ENCODE measurements at regions not wholly inside any gene's neighbourhood (a gene's known extent, or its start where the extent isn't known, plus 50 kb on each side); places are given as distances from the start of the nearest gene placed in this dataset.

GRCh38 chr6:3587660-3588059 lies 130.8 kb upstream of the SLC22A23 start:
- Mint-ChIP-seq H3K36me3 (ENCODE audit: insufficient read depth) (no peaks in the 10 kb centered on the region), H3K27ac (no peak overlapping the region), H3K9me3 (no peaks in the 10 kb centered on the region), H3K27me3 (peaks cover 41 to 43% of the 10 kb centered on the region in 2 donors), H3K4me3 (no peak overlapping the region), H3K4me1 (ENCODE audit: low read depth in 2 of 2) (no peaks in the 10 kb centered on the region)
- DNase-seq (no peak), ATAC-seq (replicated peaks) (no peak)

DNA sequence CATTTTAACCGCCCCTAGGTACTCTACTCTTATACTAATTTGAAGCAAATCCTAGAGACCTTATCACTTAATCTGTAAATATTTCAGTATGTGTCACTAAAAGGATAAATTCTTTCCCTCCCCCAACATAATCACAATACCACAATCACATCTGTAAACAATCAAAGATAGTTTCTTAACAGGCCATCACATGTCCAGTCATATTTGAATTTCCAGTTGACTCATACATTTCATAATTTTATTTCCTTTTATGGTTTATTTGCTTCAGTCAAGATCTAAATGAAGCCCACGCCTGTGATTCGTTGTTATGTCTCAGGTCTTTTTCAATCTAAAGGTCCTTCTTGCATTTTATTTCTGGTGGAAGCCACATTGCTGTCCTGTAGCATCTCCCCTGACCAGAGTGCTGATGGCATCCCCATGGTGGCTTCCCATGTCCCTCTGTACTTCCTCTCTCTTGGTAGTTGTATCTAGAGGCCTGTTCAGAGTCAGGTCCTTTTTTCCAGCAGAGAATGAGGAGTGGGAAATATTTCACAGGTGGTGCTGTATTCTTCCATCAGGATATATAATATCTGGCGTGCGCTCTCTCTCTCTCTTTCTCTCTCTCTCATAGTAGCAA lies 128.6 kb upstream of the SLC22A23 start:
- Mint-ChIP-seq H3K4me1 (ENCODE audit: low read depth in 2 of 2) (no peaks in the 10 kb centered on the region), H3K4me3 (no peak overlapping the region)
- ATAC-seq (replicated peaks): no peak

DNA sequence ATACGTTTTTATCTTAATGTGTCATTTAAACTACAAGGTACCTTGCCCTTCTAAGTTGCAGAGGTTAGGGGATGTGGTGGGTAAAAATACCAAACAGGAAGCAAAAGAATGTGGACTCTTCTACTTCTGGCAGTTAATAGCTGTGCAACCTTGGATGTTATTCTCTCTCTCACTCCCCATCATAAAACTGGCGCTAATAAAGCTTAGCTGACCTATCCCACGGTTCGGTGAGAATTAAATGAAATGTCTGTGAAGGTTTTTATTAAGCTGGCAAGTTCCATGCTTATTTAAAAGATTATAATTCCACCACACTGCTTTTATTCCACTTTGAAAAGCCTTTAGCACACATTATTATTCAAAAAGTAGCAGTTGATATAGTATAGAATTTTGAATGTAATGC lies 127.8 kb upstream of the SLC22A23 start:
- no peaks in the 10 kb centered on the region for H3K9me3 Mint-ChIP-seq
- ATAC-seq (replicated peaks): no peak
- no peak overlapping the region for H3K27ac Mint-ChIP-seq
- peaks cover 37 to 38% of the 10 kb centered on the region in 2 donors for H3K27me3 Mint-ChIP-seq
- no peak overlapping the region for H3K4me3 Mint-ChIP-seq
- H3K36me3 Mint-ChIP-seq (ENCODE audit: insufficient read depth): no peaks in the 10 kb centered on the region
- no peak for DNase-seq
- no peaks in the 10 kb centered on the region for H3K4me1 Mint-ChIP-seq (ENCODE audit: low read depth in 2 of 2)

More for the DNA sequence above, 128.6 kb upstream of the SLC22A23 start:
- peaks cover 39 to 44% of the 10 kb centered on the region in 2 donors for H3K27me3 Mint-ChIP-seq
- H3K9me3 Mint-ChIP-seq: no peaks in the 10 kb centered on the region
- no peak for DNase-seq
- H3K27ac Mint-ChIP-seq: no peak overlapping the region
- no peaks in the 10 kb centered on the region for H3K36me3 Mint-ChIP-seq (ENCODE audit: insufficient read depth)

DNA sequence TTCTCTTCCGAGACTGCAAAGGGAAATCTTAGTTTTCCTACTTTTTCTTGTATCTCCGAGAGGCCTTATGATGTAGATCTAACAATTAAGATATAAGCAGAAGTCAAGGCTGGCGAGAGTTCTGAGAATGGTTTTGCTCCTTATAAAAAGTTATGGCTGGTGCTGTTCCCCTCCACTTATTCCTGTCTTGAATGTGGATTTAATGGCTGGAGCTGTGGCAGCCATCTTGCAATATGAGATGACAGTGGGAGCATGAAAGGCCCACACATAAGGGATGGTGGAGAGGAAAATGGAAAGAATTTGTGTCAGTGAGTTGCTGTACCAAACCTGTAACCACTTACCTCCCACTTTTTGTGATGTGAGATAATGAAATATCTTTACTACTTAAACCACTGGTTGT lies 124.6 kb upstream of the SLC22A23 start:
- H3K9me3 Mint-ChIP-seq: no peaks in the 10 kb centered on the region
- DNase-seq (no peak), ATAC-seq (replicated peaks) (no peak)
- peaks cover 46 to 58% of the 10 kb centered on the region in 2 donors for H3K27me3 Mint-ChIP-seq
- peaks cover 0 to 2% of the 10 kb centered on the region in 2 donors for H3K4me1 Mint-ChIP-seq (ENCODE audit: low read depth in 2 of 2)
- H3K27ac Mint-ChIP-seq: no peak overlapping the region
- no peaks in the 10 kb centered on the region for H3K36me3 Mint-ChIP-seq (ENCODE audit: insufficient read depth)
- H3K4me3 Mint-ChIP-seq: no peak overlapping the region

- no peaks in the 10 kb centered on the region for H3K9me3 Mint-ChIP-seq
- no peak overlapping the region for H3K27ac Mint-ChIP-seq
- no peak for DNase-seq
- no peaks in the 10 kb centered on the region for H3K36me3 Mint-ChIP-seq (ENCODE audit: insufficient read depth)
- H3K27me3 Mint-ChIP-seq: peaks cover 40 to 57% of the 10 kb centered on the region in 2 donors
- peaks cover 0 to 2% of the 10 kb centered on the region in 2 donors for H3K4me1 Mint-ChIP-seq (ENCODE audit: low read depth in 2 of 2)
- ATAC-seq (replicated peaks): no peak
- H3K4me3 Mint-ChIP-seq: no peak overlapping the region
These were observed 122.9 kb upstream of the SLC22A23 start for GRCh38 chr6:3579652-3580175.

GRCh38 chr6:3578981-3579380 lies 122.1 kb upstream of the SLC22A23 start:
- Mint-ChIP-seq H3K36me3 (ENCODE audit: insufficient read depth) (no peaks in the 10 kb centered on the region), H3K27ac (no peak overlapping the region), H3K4me1 (ENCODE audit: low read depth in 2 of 2) (peaks cover 0 to 2% of the 10 kb centered on the region in 2 donors), H3K4me3 (no peak overlapping the region), H3K9me3 (no peaks in the 10 kb centered on the region), H3K27me3 (peaks cover 43 to 61% of the 10 kb centered on the region in 2 donors)
- ATAC-seq (replicated peaks) (no peak), DNase-seq (no peak)

GRCh38 chr6:3577517-3577916 lies 120.7 kb upstream of the SLC22A23 start:
- no peak overlapping the region for H3K4me3 Mint-ChIP-seq
- peaks cover 0 to 2% of the 10 kb centered on the region in 2 donors for H3K4me1 Mint-ChIP-seq (ENCODE audit: low read depth in 2 of 2)
- DNase-seq: no peak
- H3K9me3 Mint-ChIP-seq: no peaks in the 10 kb centered on the region
- H3K27me3 Mint-ChIP-seq: peaks cover 38 to 58% of the 10 kb centered on the region in 2 donors
- H3K27ac Mint-ChIP-seq: no peak overlapping the region
- no peaks in the 10 kb centered on the region for H3K36me3 Mint-ChIP-seq (ENCODE audit: insufficient read depth)
- ATAC-seq (replicated peaks): no peak

- Mint-ChIP-seq H3K36me3 (ENCODE audit: insufficient read depth) (no peaks in the 10 kb centered on the region), H3K27ac (no peak overlapping the region)
These were observed 118.9 kb upstream of the SLC22A23 start for GRCh38 chr6:3575701-3576100.

DNA sequence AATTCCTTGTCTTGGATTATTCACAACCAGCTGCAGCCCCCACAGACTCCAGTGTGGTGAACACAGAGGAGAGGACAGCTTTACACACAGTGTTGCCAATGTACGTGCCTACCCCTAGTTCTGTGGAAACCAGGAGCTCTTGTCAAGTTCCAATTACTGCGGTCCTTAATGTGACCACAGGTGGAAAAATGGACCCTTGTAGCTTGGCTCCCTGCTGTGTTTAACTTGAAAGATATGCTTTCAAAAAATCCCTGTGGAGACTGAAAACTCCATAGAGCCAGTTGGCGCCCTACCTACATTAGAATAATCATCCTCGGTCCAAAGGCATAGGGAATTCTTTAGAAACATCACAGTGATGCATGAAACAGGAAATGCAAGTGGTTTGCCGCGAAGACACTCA lies 118.3 kb upstream of the SLC22A23 start:
- Mint-ChIP-seq H3K4me3 (no peak overlapping the region), H3K36me3 (ENCODE audit: insufficient read depth) (no peaks in the 10 kb centered on the region), H3K27me3 (peaks cover 39 to 68% of the 10 kb centered on the region in 2 donors), H3K27ac (no peak overlapping the region), H3K9me3 (no peaks in the 10 kb centered on the region), H3K4me1 (ENCODE audit: low read depth in 2 of 2) (peaks cover 0 to 2% of the 10 kb centered on the region in 2 donors)
- ATAC-seq (replicated peaks) (no peak), DNase-seq (no peak)

More at GRCh38 chr6:3575701-3576100, 118.9 kb upstream of the SLC22A23 start:
- DNase-seq (no peak), ATAC-seq (replicated peaks) (no peak)
- peaks cover 0 to 2% of the 10 kb centered on the region in 2 donors for H3K4me1 Mint-ChIP-seq (ENCODE audit: low read depth in 2 of 2)
- H3K9me3 Mint-ChIP-seq: no peaks in the 10 kb centered on the region
- H3K4me3 Mint-ChIP-seq: no peak overlapping the region
- peaks cover 39 to 65% of the 10 kb centered on the region in 2 donors for H3K27me3 Mint-ChIP-seq

DNA sequence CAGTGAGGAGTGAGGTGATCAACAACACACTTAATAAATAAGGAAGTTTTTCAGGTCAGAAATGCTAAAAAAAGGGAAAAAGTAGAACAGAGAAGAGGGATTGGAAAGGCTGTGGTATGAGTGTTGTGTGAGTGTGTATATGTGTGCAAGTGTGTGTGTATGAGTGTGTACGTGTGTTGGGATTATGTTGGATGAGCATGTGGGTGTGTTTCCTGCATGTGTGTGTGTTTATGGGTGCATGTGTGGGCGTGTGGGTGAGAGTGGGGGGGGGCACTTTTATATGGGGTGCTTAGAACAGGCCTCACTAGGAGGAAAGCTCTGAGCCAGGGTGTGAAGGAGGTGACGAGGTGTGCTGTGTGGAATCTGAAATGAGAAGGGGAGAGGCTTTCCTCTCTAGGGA lies 116.8 kb upstream of the SLC22A23 start:
- Mint-ChIP-seq H3K27me3 (peaks cover 28 to 61% of the 10 kb centered on the region in 2 donors), H3K9me3 (no peaks in the 10 kb centered on the region), H3K36me3 (ENCODE audit: insufficient read depth) (no peaks in the 10 kb centered on the region), H3K4me1 (ENCODE audit: low read depth in 2 of 2) (peaks cover 0 to 2% of the 10 kb centered on the region in 2 donors), H3K4me3 (no peak overlapping the region), H3K27ac (no peak overlapping the region)
- ATAC-seq (replicated peaks) (no peak), DNase-seq (no peak)

- Mint-ChIP-seq H3K36me3 (ENCODE audit: insufficient read depth) (no peaks in the 10 kb centered on the region), H3K4me1 (ENCODE audit: low read depth in 2 of 2) (no peaks in the 10 kb centered on the region), H3K4me3 (no peak overlapping the region), H3K9me3 (no peaks in the 10 kb centered on the region), H3K27me3 (peaks cover 30 to 50% of the 10 kb centered on the region in 2 donors), H3K27ac (no peak overlapping the region)
- no peak for DNase-seq
- no peak for ATAC-seq (replicated peaks)
These were observed 115.0 kb upstream of the SLC22A23 start for GRCh38 chr6:3571836-3572235.

GRCh38 chr6:3571250-3571681 lies 114.4 kb upstream of the SLC22A23 start:
- no peaks in the 10 kb centered on the region for H3K9me3 Mint-ChIP-seq
- H3K36me3 Mint-ChIP-seq (ENCODE audit: insufficient read depth): no peaks in the 10 kb centered on the region
- ATAC-seq (replicated peaks) (no peak), DNase-seq (no peak)
- H3K4me1 Mint-ChIP-seq (ENCODE audit: low read depth in 2 of 2): no peaks in the 10 kb centered on the region
- H3K4me3 Mint-ChIP-seq: no peak overlapping the region
- H3K27ac Mint-ChIP-seq: no peak overlapping the region
- H3K27me3 Mint-ChIP-seq: peaks cover 25 to 50% of the 10 kb centered on the region in 2 donors

DNA sequence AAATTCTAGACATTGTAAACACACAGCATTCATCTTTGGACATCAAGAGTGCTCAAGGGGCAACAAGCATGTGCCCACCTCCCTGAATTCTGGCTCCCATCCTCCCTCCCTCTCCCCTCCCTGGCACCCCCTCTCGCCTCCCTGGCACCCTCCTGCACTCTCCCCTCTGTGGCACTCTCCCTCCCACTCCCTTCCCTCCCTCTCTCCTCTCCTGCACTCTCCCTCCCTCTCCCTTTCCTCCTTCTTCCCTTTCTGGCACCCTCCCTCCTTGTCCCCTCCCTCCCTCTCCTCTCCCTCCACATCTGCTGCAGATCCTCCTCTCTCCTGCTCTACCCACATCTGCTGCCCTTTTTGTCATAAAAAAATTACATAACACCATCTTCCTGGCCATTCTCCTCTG lies 113.0 kb upstream of the SLC22A23 start:
- Mint-ChIP-seq H3K9me3 (no peaks in the 10 kb centered on the region), H3K36me3 (ENCODE audit: insufficient read depth) (no peaks in the 10 kb centered on the region), H3K4me1 (ENCODE audit: low read depth in 2 of 2) (no peaks in the 10 kb centered on the region), H3K27me3 (peaks cover 24 to 40% of the 10 kb centered on the region in 2 donors), H3K27ac (no peak overlapping the region), H3K4me3 (no peak overlapping the region)
- DNase-seq: no peak
- ATAC-seq (replicated peaks): no peak

GRCh38 chr6:3568396-3569082 lies 111.7 kb upstream of the SLC22A23 start:
- no peak overlapping the region for H3K27ac Mint-ChIP-seq
- no peaks in the 10 kb centered on the region for H3K9me3 Mint-ChIP-seq
- ATAC-seq (replicated peaks) (no peak), DNase-seq (no peak)
- no peaks in the 10 kb centered on the region for H3K4me1 Mint-ChIP-seq (ENCODE audit: low read depth in 2 of 2)
- no peak overlapping the region for H3K4me3 Mint-ChIP-seq
- H3K36me3 Mint-ChIP-seq (ENCODE audit: insufficient read depth): no peaks in the 10 kb centered on the region
- H3K27me3 Mint-ChIP-seq: peaks cover 16 to 32% of the 10 kb centered on the region in 2 donors

Measured in effector memory CD8-positive, alpha-beta T cell (primary cell).